ENCODE measurements at regions not wholly inside any gene's neighbourhood (a gene's known extent, or its start where the extent isn't known, plus 50 kb on each side); places are given as distances from the start of the nearest gene placed in this dataset.

- DNase-seq = no peak
These were observed 259.2 kb downstream of the CDH10 start for GRCh38 chr5:24385617-24386016.

GRCh38 chr5:24388448-24388847 lies 256.3 kb downstream of the CDH10 start:
- no peak for DNase-seq

GRCh38 chr5:24389968-24390367 lies 254.8 kb downstream of the CDH10 start:
- no peak for DNase-seq

- DNase-seq = no peak
These were observed 253.0 kb downstream of the CDH10 start for GRCh38 chr5:24391816-24392215.

GRCh38 chr5:24397601-24398000 lies 247.2 kb downstream of the CDH10 start:
- no peak for DNase-seq

- DNase-seq = peak; percentile 42
These were observed 243.0 kb downstream of the CDH10 start for GRCh38 chr5:24401773-24402172.

GRCh38 chr5:24407466-24407865 lies 237.3 kb downstream of the CDH10 start:
- DNase-seq = no peak

- DNase-seq = no peak
These were observed 216.4 kb downstream of the CDH10 start for GRCh38 chr5:24428345-24428744.

- DNase-seq = no peak
These were observed 211.2 kb downstream of the CDH10 start for GRCh38 chr5:24433555-24433954.

Measured in fibroblast of upper back skin (primary cell).